Ovary (tissue), 3 donors: ENCODE measurements at regions not wholly inside any gene's neighbourhood (a gene's known extent, or its start where the extent isn't known, plus 50 kb on each side); places are given as distances from the start of the nearest gene placed in this dataset.

ENCODE experiments used
- CTCF ChIP-seq, 3 donors: fragments of 450-650 bp in 2 of 3; fragments of 200-600 bp in 1 of 3; IDR thresholded peaks; one replicate each; pipeline versions ENCODE4 v1.5.1 to v1.8.0; 2016 to 2022; ENCODE audit warnings: antibody characterized with exemption in 3 of 3, mild to moderate bottlenecking in 1 of 3
- EP300 ChIP-seq: sonication (generic); formaldehyde crosslinking; IDR thresholded peaks from one replicate; pipeline ENCODE4 v1.6.1; 2017; ENCODE audit warnings: antibody characterized with exemption
- donor health status: DM: no; HTN: no; CAD: no.

- TF ChIP-seq CTCF (IDR thresholded peaks at IDR 0.05) (no peak), EP300 (no peak)
Measured at GRCh38 chr12:115763982-115764621, 513.4 kb downstream of the MED13L start.
